Esophagus (tissue), 2 donors: ENCODE measurements at regions not wholly inside any gene's neighbourhood (a gene's known extent, or its start where the extent isn't known, plus 50 kb on each side); places are given as distances from the start of the nearest gene placed in this dataset.
A peak's percentile ranks its signal among the peaks of the same experiment; 100 is the strongest.

Experiments
- H3K27ac ChIP-seq, 2 donors: one replicate each; pipeline ENCODE4 v1.5.1; 2013; ENCODE audit warnings: low read depth in 2 of 2, mild to moderate bottlenecking in 2 of 2, inconsistent platforms in 1 of 2, low read length in 1 of 2, moderate library complexity in 1 of 2
- H3K27me3 ChIP-seq, 2 donors: one replicate each; pipeline ENCODE4 v1.6.1; 2013; ENCODE audit warnings: low read length in 2 of 2, control low read depth in 1 of 2, mild to moderate bottlenecking in 1 of 2; ENCODE audit not compliant: insufficient read depth in 2 of 2, control insufficient read depth in 1 of 2
- H3K36me3 ChIP-seq, 2 donors: one replicate each; pipeline ENCODE4 v1.6.1; 2013; ENCODE audit warnings: low read length in 1 of 2; ENCODE audit not compliant: control insufficient read depth in 2 of 2, insufficient read depth in 2 of 2
- H3K4me1 ChIP-seq, 2 donors: one replicate each; pipeline ENCODE4 v1.6.1; 2013; ENCODE audit warnings: low read length in 1 of 2; ENCODE audit not compliant: control insufficient read depth in 2 of 2, insufficient read depth in 2 of 2
- H3K4me3 ChIP-seq, 2 donors: one replicate each; pipeline ENCODE4 v1.5.1; 2013; ENCODE audit warnings: low read length in 2 of 2, mild to moderate bottlenecking in 2 of 2, low read depth in 1 of 2, moderate library complexity in 1 of 2
- H3K9me3 ChIP-seq, 2 donors: one replicate each; pipeline ENCODE4 v1.6.1; 2013; ENCODE audit warnings: mild to moderate bottlenecking in 2 of 2, low read depth in 1 of 2, low read length in 1 of 2, moderate library complexity in 1 of 2; ENCODE audit not compliant: control insufficient read depth in 2 of 2, insufficient read depth in 1 of 2
- WGBS, 2 donors: extraction: QIAGEN DNeasy Blood & Tissue Kit; methylation state at CpG; one replicate each; pipeline ENCODE4 v1.1.7; 2013; 5-methylcytosine and 5-hydroxymethylcytosine counted together
- donor health status: healthy with polysubstance abuse.
- donor health status: Bipolar disorder and iron deficiency.

DNA sequence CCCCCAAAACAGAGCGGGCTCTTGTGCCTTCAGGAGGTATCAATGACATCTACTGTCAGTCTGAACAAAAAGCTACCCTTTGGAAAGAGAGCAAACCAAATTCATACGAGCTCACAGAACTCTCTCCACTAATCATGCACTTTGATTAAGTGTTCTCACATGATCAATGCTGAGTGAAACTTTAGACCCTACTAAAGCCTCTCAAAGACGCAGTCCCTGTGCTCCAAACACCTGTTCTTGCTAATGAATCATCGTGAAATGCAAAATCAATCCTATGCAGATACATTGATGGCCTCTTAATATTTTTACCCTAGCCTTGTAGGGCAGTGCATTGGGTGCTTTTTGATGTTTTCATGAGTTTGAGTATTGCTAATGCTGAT, 113.4 kb downstream of the ZBTB18 start:
- 58 to 74% methylated on average over 4 of the region's 4 CpGs for WGBS, 2 donors
- H3K27ac ChIP-seq: peak overlapping the region in 1 of 2 donors; percentile 8
- no peaks in the 10 kb centered on the region for H3K27me3 ChIP-seq
- H3K4me3 ChIP-seq: no peak overlapping the region
- H3K4me1 ChIP-seq: no peaks in the 10 kb centered on the region
- H3K9me3 ChIP-seq: no peaks in the 10 kb centered on the region
- H3K36me3 ChIP-seq: no peaks in the 10 kb centered on the region

DNA sequence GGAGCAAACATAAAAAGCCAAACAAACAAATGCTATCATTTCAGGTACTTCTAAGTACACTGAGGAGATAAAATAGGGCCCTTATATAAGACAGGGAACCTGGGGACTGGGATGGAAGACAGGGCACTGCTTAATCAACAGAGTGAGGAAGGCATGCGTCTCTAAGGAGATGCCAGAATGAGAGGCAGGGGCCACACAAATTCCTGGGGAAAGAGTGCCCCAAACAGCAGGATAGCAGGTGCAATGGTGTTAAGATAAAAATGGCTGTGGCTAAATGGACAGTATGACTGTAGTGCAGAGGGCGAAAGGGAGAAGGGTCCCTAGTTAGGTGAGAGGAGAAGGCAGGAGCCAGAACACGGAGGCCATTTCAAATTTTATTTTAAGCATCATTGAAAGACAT, 113.9 kb downstream of the ZBTB18 start:
- H3K36me3 ChIP-seq: no peaks in the 10 kb centered on the region
- H3K27me3 ChIP-seq: no peaks in the 10 kb centered on the region
- H3K4me1 ChIP-seq: no peaks in the 10 kb centered on the region
- no peak overlapping the region for H3K27ac ChIP-seq
- H3K9me3 ChIP-seq: no peaks in the 10 kb centered on the region
- no peak overlapping the region for H3K4me3 ChIP-seq
- WGBS, 2 donors: 88 to 91% methylated on average over 3 of the region's 3 CpGs

- Histone ChIP-seq H3K27ac (no peak overlapping the region), H3K27me3 (no peaks in the 10 kb centered on the region), H3K9me3 (no peaks in the 10 kb centered on the region), H3K4me1 (no peaks in the 10 kb centered on the region), H3K36me3 (no peaks in the 10 kb centered on the region), H3K4me3 (no peak overlapping the region)
- WGBS, 2 donors: 86 to 96% methylated on average over 2 of the region's 2 CpGs
These were observed 114.6 kb downstream of the ZBTB18 start for GRCh38 chr1:244165701-244166100.

- H3K27ac ChIP-seq: no peak overlapping the region
- no peaks in the 10 kb centered on the region for H3K4me1 ChIP-seq
These were observed 120.3 kb downstream of the ZBTB18 start for GRCh38 chr1:244171241-244171985.

GRCh38 chr1:244173240-244173639, 122.2 kb downstream of the ZBTB18 start:
- WGBS, 2 donors: 76 to 79% methylated on average over 4 of the region's 4 CpGs
- no peaks in the 10 kb centered on the region for H3K4me1 ChIP-seq
- H3K4me3 ChIP-seq: no peak overlapping the region
- H3K27me3 ChIP-seq: no peaks in the 10 kb centered on the region
- no peak overlapping the region for H3K27ac ChIP-seq
- no peaks in the 10 kb centered on the region for H3K36me3 ChIP-seq
- no peaks in the 10 kb centered on the region for H3K9me3 ChIP-seq

More at GRCh38 chr1:244171241-244171985, 120.3 kb downstream of the ZBTB18 start:
- Histone ChIP-seq H3K4me3 (no peak overlapping the region), H3K27me3 (no peaks in the 10 kb centered on the region), H3K36me3 (no peaks in the 10 kb centered on the region), H3K9me3 (no peaks in the 10 kb centered on the region)
- WGBS, 2 donors: 63 to 65% methylated on average over 7 of the region's 7 CpGs

GRCh38 chr1:244173769-244174168, 122.7 kb downstream of the ZBTB18 start:
- Histone ChIP-seq H3K27ac (no peak overlapping the region), H3K36me3 (no peaks in the 10 kb centered on the region), H3K9me3 (no peaks in the 10 kb centered on the region), H3K4me1 (no peaks in the 10 kb centered on the region), H3K27me3 (no peaks in the 10 kb centered on the region), H3K4me3 (no peak overlapping the region)
- WGBS, 2 donors: 61% methylated on average over 6 of the region's 6 CpGs

GRCh38 chr1:244174922-244175521, 123.9 kb downstream of the ZBTB18 start:
- H3K9me3 ChIP-seq: no peaks in the 10 kb centered on the region
- 49 to 74% methylated on average over 3 of the region's 3 CpGs for WGBS, 2 donors

GRCh38 chr1:244176201-244176600, 125.1 kb downstream of the ZBTB18 start:
- Histone ChIP-seq H3K4me3 (no peak overlapping the region), H3K9me3 (no peaks in the 10 kb centered on the region), H3K27ac (no peak overlapping the region), H3K27me3 (no peaks in the 10 kb centered on the region), H3K4me1 (no peaks in the 10 kb centered on the region), H3K36me3 (no peaks in the 10 kb centered on the region)
- 61 to 65% methylated on average over 3 of the region's 3 CpGs for WGBS, 2 donors

More at GRCh38 chr1:244174922-244175521, 123.9 kb downstream of the ZBTB18 start:
- H3K36me3 ChIP-seq: no peaks in the 10 kb centered on the region
- H3K27ac ChIP-seq: no peak overlapping the region
- no peaks in the 10 kb centered on the region for H3K27me3 ChIP-seq
- H3K4me1 ChIP-seq: no peaks in the 10 kb centered on the region
- H3K4me3 ChIP-seq: no peak overlapping the region

DNA sequence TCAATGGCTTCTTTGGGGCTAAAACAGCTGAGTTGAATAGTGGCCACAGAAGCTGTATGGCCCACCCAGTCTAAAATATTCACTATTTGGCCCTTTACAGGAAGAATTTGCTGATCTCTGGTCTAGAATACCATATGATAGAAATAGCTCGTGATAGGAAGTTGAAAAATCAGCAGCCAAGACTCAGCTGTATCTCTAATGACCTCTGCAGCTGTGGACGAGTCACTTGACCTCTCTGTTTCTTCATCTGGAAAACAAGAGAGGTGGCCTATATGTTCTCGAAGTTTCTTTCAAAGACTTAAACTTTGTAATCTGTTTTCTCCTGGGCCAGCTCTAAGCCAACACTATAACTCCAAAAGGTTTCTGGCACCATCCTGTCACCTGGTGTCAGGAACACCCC, 129.2 kb downstream of the ZBTB18 start:
- Histone ChIP-seq H3K4me1 (peaks cover 0 to 2% of the 10 kb centered on the region in 2 donors), H3K27ac (no peak overlapping the region), H3K9me3 (no peaks in the 10 kb centered on the region), H3K27me3 (no peaks in the 10 kb centered on the region), H3K4me3 (no peak overlapping the region), H3K36me3 (no peaks in the 10 kb centered on the region)
- WGBS, 2 donors: 86 to 87% methylated on average over 3 of the region's 3 CpGs

- H3K27ac ChIP-seq: no peak overlapping the region
- no peaks in the 10 kb centered on the region for H3K36me3 ChIP-seq
- H3K4me1 ChIP-seq: peaks cover 0 to 2% of the 10 kb centered on the region in 2 donors
- no peaks in the 10 kb centered on the region for H3K9me3 ChIP-seq
- H3K27me3 ChIP-seq: no peaks in the 10 kb centered on the region
- H3K4me3 ChIP-seq: no peak overlapping the region
- 89 to 96% methylated on average over 12 of the region's 12 CpGs for WGBS, 2 donors
These were observed 130.8 kb downstream of the ZBTB18 start for GRCh38 chr1:244181867-244182266.
